GM19397 (cell line): ENCODE measurements at regions not wholly inside any gene's neighbourhood (a gene's known extent, or its start where the extent isn't known, plus 50 kb on each side); places are given as distances from the start of the nearest gene placed in this dataset.
"Not testable (repeated sequence)": the region's sequence is repeated elsewhere in the genome, so short reads cannot be mapped to it uniquely, and the experiment has no call there.

Experiments
- ATAC-seq: cut with Tn5 transposase; IDR thresholded peaks from one replicate; pipeline ENCODE4 v1.9.1; 2021; ENCODE audit warnings: mild to moderate bottlenecking, moderate library complexity; ENCODE audit not compliant: unreplicated experiment

DNA sequence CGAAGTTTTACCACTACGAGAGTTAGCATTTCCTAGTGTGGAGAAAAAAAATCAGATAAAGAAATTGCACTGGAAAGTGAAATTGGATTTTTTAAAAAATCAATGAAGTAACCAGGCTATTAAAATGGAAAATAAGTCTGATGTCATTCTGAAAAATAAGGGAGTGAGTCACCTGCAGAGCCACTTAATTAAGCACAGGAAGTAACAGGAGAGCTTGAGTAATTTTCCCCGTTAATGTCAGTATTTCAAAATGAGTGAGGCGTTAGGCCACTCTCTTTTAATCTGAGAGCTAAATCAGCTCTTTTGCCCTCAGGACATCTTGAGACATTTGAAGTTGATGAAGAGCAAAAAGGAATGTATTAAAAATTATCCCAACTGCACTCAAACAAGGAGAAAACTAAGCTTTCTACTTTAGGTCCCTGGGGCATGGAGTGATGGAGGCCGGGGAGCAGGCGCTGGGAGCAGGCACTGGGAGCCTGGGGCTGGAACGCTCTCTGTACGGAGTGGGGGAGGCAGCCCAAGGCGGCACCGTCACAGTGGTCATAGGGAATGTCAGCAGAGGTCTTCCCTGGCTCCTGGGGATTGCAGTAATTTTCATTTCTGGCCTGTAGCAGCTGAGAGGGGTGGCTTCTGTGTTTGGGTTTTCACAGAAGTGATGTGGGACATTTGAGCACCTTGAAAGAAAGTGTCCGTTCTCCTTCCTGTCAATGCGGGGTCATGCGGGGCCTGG is 194.6 kb downstream of the BCL2L11 start:
- not testable (repeated sequence) for ATAC-seq

GRCh38 chr2:111316221-111316741 is 195.6 kb downstream of the BCL2L11 start:
- not testable (repeated sequence) for ATAC-seq

DNA sequence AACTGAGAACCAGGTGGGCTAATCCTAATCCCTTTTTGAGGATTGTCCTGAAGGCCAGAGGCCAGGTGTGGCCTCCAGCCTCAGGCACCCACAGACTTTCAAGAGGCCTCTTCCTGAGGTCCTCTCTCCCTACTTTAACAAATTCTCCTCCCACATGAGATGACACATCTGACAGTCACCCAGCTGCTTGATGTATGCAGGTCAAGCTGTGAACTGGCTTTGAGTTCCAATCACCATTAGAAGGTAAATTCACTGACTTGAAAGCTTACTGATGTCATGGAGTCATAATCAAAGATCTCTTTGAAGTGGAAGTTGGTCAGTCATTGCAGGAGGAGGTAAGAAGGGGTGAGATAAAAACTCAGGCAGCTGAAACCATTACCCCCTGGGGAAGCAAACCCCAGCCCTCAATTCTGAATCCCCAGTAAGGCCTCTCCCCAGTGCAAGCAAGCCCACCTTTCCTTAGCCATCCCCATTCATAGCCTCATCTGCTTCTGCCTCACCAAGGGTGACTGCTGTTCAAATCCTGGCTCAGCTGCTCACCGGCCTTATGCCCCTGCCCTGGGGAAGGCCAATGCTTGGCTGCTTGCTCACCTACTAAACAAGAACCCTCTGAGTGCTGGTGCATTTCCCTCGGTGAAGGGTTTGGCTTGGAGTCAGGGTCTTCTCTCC is 196.3 kb downstream of the BCL2L11 start:
- ATAC-seq, result not testable (repeated sequence)

GRCh38 chr2:111319552-111319951 is 198.8 kb downstream of the BCL2L11 start:
- not testable (repeated sequence) for ATAC-seq

- ATAC-seq, result not testable (repeated sequence)
These were observed 199.6 kb downstream of the BCL2L11 start for GRCh38 chr2:111320264-111320663.

- ATAC-seq, result not testable (repeated sequence)
These were observed 200.3 kb downstream of the BCL2L11 start for GRCh38 chr2:111320965-111321364.

DNA sequence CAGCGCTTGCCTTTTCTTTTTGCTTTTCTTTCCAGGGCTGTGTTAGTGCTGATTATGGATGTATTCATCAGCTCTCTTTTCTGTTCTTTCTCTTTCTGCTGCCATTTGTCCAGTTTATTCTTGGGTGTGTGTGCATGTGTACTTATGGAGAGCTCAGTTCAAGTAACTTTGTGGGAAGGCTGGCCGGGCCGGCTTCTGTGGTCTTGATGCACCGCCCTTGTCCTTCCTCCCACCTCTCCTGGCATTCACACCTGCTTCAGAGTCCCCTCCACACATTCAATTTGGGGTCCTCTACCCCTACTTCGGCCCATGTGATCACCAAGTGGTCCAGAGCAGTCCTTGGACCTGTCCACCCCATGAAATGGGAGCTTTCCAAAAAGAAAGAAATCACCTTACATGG is 202.7 kb downstream of the BCL2L11 start:
- not testable (repeated sequence) for ATAC-seq

GRCh38 chr2:111327726-111328125 is 207.0 kb downstream of the BCL2L11 start:
- ATAC-seq, result not testable (repeated sequence)

DNA sequence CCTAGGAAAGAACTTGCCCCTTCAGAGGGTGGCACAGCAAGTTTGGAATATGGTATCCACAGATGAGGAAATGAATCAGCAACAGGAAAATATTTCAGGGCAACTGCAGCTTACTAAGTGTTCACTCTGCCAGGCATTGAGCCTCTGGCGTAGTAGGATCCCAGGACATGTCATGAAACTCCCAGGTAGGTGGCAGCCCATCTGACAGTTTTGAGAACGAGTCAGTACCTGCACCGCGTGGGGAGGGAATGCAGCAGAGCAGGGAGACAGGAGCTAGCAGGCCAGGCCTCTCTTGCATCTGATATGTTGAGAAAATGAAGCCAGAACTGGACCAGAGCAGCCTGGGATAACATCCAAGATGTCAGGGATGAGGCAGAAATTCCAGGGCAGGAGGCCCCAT is 208.6 kb downstream of the BCL2L11 start:
- ATAC-seq, result not testable (repeated sequence)

- not testable (repeated sequence) for ATAC-seq
These were observed 210.5 kb downstream of the BCL2L11 start for GRCh38 chr2:111331099-111331724.

DNA sequence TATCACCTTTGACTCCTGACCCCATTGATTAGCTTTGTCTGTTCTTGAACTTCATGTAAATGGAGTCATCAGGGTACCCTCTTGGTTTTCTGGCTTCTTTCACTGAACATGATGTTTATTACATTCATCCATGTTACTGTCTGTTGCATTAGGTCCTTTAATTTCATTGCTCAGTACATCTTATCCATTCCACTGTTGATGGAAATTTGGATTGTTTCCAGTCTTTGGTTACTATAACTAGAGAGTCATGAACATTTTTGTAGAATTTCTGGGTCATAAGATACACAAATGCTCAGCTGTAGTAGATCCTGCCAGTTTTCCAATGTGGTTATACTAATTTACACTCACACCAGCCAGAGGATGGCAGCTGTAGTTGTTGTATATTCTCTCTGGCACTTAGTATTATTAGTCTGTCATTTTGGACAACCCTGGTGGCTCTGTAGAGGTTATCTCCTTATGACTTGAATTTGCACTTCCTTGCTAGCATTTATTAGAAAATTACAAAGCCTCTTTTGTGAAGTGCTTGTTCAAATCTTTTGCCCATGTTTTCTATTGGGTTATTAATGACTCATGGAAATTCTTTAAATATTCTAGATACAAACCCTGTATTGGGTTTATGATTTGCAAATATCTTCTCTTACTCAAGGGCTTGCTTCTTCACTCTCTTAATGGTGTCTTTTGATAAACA is 214.7 kb downstream of the BCL2L11 start:
- not testable (repeated sequence) for ATAC-seq

- ATAC-seq, result not testable (repeated sequence)
These were observed 217.8 kb downstream of the BCL2L11 start for GRCh38 chr2:111338474-111338873.

GRCh38 chr2:111339476-111339875 is 218.8 kb downstream of the BCL2L11 start:
- not testable (repeated sequence) for ATAC-seq

- ATAC-seq, result not testable (repeated sequence)
These were observed 223.9 kb downstream of the BCL2L11 start for GRCh38 chr2:111344590-111344989.

DNA sequence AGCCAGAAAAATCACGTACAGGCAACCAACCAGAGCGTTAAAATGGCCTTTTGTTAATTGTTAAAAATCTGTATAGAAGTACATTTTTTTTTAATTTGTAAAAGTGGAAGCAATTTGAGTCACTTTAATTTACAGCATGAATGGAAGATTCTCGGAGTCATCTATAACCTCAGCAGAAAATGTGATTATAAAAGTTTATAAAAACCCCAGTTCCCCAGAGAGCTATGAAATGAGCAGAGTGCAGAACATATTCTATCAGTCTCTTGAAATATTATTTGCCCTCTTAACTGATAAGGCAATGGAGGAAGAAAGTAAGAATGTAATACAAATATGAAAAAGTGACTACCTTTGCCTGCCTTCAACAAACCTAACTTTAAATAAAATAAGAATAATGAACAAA is 224.7 kb downstream of the BCL2L11 start:
- not testable (repeated sequence) for ATAC-seq

- ATAC-seq, result not testable (repeated sequence)
These were observed 225.6 kb downstream of the BCL2L11 start for GRCh38 chr2:111346018-111346930.

GRCh38 chr2:111347695-111348094 is 227.0 kb downstream of the BCL2L11 start:
- ATAC-seq, result not testable (repeated sequence)

DNA sequence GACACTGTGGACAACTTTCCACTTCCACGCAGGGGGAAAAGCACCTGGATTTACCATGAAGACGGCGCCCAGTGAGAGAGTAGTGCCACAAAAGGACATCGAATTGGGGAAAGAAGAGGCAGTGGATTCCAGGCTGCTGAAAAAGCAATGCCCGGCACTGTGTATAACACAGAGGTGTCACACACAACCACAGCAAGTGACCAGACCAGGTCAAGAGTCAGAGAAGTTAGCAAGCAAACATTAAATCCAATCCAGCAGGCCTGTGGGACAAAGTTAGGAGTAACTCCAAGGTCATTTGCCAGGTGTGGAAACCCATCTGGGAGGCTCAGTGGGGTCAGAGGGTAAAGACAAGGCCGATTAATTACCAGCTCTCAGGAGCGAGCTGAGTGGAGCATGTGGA is 227.6 kb downstream of the BCL2L11 start:
- not testable (repeated sequence) for ATAC-seq

DNA sequence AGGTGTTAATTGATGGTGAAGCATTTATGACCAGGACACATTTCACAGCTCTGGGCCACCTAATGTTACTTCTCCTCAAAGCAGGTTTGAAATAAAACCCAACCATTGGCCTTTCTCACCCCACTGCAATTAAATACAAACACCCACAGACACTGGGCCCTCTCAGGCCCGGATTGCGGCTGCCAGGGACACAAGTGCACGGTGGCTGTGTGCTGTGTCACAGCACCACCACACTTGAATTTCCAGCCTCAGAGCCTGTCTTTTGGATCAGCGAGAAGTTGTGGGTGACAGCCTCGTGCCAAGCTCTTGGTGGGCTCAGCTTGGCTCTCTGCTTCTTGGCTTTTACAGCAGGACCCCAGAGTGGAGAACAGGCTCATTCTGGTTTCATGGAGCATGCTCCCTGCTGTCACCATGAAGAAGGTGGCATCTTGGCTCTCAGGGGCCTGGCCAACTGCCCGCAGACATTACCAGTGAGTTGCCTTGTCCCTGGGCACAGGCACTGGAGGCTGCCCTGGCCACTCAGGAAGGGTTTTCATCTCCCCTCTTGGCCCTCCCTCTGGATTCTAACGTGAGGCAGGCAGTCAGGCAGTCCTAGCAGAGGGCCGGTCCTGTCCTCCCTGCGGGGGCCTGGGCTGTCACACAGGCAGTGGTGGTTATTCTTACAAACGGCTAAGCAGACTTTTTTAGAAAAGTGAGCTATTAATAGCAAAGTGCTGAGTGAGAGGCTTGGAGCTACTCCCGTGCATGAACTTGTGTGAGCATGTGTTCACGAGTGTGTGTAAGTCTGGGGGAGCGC is 234.5 kb downstream of the BCL2L11 start:
- not testable (repeated sequence) for ATAC-seq
